ENCODE measurements at regions not wholly inside any gene's neighbourhood (a gene's known extent, or its start where the extent isn't known, plus 50 kb on each side); places are given as distances from the start of the nearest gene placed in this dataset.

- H3K4me1 ChIP-seq, result no peaks in the 10 kb centered on the region
- H3K27me3 ChIP-seq, result no peaks in the 10 kb centered on the region
- H3K36me3 ChIP-seq (replicated peaks in 1 of 2; ENCODE audit: insufficient read depth in 1 of 2, low read depth in 2 of 2), result no peaks in the 10 kb centered on the region
- no peak for DNase-seq
- H3K9me3 ChIP-seq, result no peaks in the 10 kb centered on the region
- ATAC-seq, result no peak
- no peak overlapping the region for H3K4me3 ChIP-seq
- intact Hi-C loops (cut with DNase I), result no loop called here
- TF ChIP-seq POLR2A (IDR thresholded peaks at IDR 0.05) (no peak), CTCF (IDR thresholded peaks at IDR 0.05) (no peak)
- no peak overlapping the region for H3K27ac ChIP-seq
These were observed 387.2 kb upstream of the DUSP10 start for GRCh38 chr1:222129041-222129440.

- TF ChIP-seq POLR2A (IDR thresholded peaks at IDR 0.05), result no peak
- TF ChIP-seq CTCF (IDR thresholded peaks at IDR 0.05), result no peak
- intact Hi-C loops (cut with DNase I), result no loop called here
These were observed 385.8 kb upstream of the DUSP10 start for GRCh38 chr1:222127526-222128152.

GRCh38 chr1:222127096-222127495, 385.2 kb upstream of the DUSP10 start:
- ATAC-seq, result no peak
- Histone ChIP-seq H3K9me3 (no peaks in the 10 kb centered on the region), H3K27me3 (no peaks in the 10 kb centered on the region), H3K4me3 (no peak overlapping the region), H3K36me3 (replicated peaks in 1 of 2; ENCODE audit: insufficient read depth in 1 of 2, low read depth in 2 of 2) (no peaks in the 10 kb centered on the region), H3K4me1 (no peaks in the 10 kb centered on the region), H3K27ac (no peak overlapping the region)
- 39 to 41% methylated on average over 2 of the region's 2 CpGs for WGBS, 2 donors
- TF ChIP-seq POLR2A (IDR thresholded peaks at IDR 0.05), result no peak
- no peak for TF ChIP-seq CTCF (IDR thresholded peaks at IDR 0.05)
- DNase-seq, result no peak
- intact Hi-C loops (cut with DNase I), result no loop called here

More at GRCh38 chr1:222127526-222128152, 385.8 kb upstream of the DUSP10 start:
- no peak for DNase-seq
- Histone ChIP-seq H3K4me1 (no peaks in the 10 kb centered on the region), H3K4me3 (no peak overlapping the region), H3K27me3 (no peaks in the 10 kb centered on the region), H3K9me3 (no peaks in the 10 kb centered on the region), H3K27ac (no peak overlapping the region), H3K36me3 (replicated peaks in 1 of 2; ENCODE audit: insufficient read depth in 1 of 2, low read depth in 2 of 2) (no peaks in the 10 kb centered on the region)
- WGBS, 2 donors, result 74% methylated on average over 3 of the region's 3 CpGs
- no peak for ATAC-seq

GRCh38 chr1:222126052-222126451, 384.2 kb upstream of the DUSP10 start:
- DNase-seq (no peak), ATAC-seq (no peak)
- TF ChIP-seq POLR2A (IDR thresholded peaks at IDR 0.05), result no peak
- TF ChIP-seq CTCF (IDR thresholded peaks at IDR 0.05), result no peak
- no peak overlapping the region for H3K27ac ChIP-seq
- WGBS, 2 donors, result 47 to 60% methylated on average over 4 of the region's 4 CpGs
- no peaks in the 10 kb centered on the region for H3K27me3 ChIP-seq
- H3K36me3 ChIP-seq (replicated peaks in 1 of 2; ENCODE audit: insufficient read depth in 1 of 2, low read depth in 2 of 2), result no peaks in the 10 kb centered on the region
- H3K4me1 ChIP-seq, result no peaks in the 10 kb centered on the region
- intact Hi-C loops (cut with DNase I), result no loop called here
- no peaks in the 10 kb centered on the region for H3K9me3 ChIP-seq
- H3K4me3 ChIP-seq, result no peak overlapping the region

- intact Hi-C loops (cut with DNase I), result no loop called here
- Histone ChIP-seq H3K27ac (no peak overlapping the region), H3K27me3 (no peaks in the 10 kb centered on the region), H3K4me1 (no peaks in the 10 kb centered on the region), H3K9me3 (no peaks in the 10 kb centered on the region), H3K4me3 (no peak overlapping the region), H3K36me3 (replicated peaks in 1 of 2; ENCODE audit: insufficient read depth in 1 of 2, low read depth in 2 of 2) (no peaks in the 10 kb centered on the region)
- WGBS, 2 donors, result 15 to 29% methylated on average over 1 of the region's 1 CpG
- peak in 2 of 7 experiments; percentile 13 to 26 for TF ChIP-seq CTCF (IDR thresholded peaks at IDR 0.05)
- no peak for TF ChIP-seq POLR2A (IDR thresholded peaks at IDR 0.05)
- no peak for ATAC-seq
- no peak for DNase-seq
These were observed 382.7 kb upstream of the DUSP10 start for GRCh38 chr1:222124602-222125001.
